C4-2B (cell line): ENCODE measurements at regions not wholly inside any gene's neighbourhood (a gene's known extent, or its start where the extent isn't known, plus 50 kb on each side); places are given as distances from the start of the nearest gene placed in this dataset.

ENCODE experiments used
- ZFX ChIP-seq: fragments of 450-650 bp; IDR thresholded peaks from 2 replicates; pipeline ENCODE4 v1.6.1; 2017
- TF ChIP-seq, protein P1 (sequence below): fragments of 450-650 bp; conservative IDR thresholded peaks from 2 replicates; pipeline ENCODE4 v1.5.1; 2017; ENCODE audit warnings: mild to moderate bottlenecking

GRCh38 chr7:32170838-32171237 lies 100.6 kb upstream of the PDE1C start:
- TF ChIP-seq, protein P1, sequence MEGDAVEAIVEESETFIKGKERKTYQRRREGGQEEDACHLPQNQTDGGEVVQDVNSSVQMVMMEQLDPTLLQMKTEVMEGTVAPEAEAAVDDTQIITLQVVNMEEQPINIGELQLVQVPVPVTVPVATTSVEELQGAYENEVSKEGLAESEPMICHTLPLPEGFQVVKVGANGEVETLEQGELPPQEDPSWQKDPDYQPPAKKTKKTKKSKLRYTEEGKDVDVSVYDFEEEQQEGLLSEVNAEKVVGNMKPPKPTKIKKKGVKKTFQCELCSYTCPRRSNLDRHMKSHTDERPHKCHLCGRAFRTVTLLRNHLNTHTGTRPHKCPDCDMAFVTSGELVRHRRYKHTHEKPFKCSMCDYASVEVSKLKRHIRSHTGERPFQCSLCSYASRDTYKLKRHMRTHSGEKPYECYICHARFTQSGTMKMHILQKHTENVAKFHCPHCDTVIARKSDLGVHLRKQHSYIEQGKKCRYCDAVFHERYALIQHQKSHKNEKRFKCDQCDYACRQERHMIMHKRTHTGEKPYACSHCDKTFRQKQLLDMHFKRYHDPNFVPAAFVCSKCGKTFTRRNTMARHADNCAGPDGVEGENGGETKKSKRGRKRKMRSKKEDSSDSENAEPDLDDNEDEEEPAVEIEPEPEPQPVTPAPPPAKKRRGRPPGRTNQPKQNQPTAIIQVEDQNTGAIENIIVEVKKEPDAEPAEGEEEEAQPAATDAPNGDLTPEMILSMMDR, result no peak
- no peak for TF ChIP-seq ZFX
